H1 (cell line): ENCODE measurements at regions not wholly inside any gene's neighbourhood (a gene's known extent, or its start where the extent isn't known, plus 50 kb on each side); places are given as distances from the start of the nearest gene placed in this dataset.

Experiments used
- CTCF ChIA-PET: fragments of 300-600 bp; sonication (Branson Sonifier 250); formaldehyde crosslinking; loops from one replicate; lab custom pipeline; 2021; ENCODE audit not compliant: partially characterized antibody; lab: Charles Lee
- POLR2A ChIA-PET: fragments of 300-600 bp; sonication (Branson Sonifier 250); formaldehyde crosslinking; loops from one replicate; lab custom pipeline; 2021; ENCODE audit warnings: inconsistent platforms; ENCODE audit not compliant: partially characterized antibody; lab: Charles Lee
- DNase-seq, 2 experiments: peaks; one replicate each; pipeline versions ENCODE4 v3.0.0 to v3.0.0-alpha.2; 2010 to 2022; ENCODE audit warnings: low spot score in 2 of 2, low read depth in 1 of 2, mixed read lengths in 1 of 2
- FAIRE-seq: peaks from 2 replicates; lab custom pipeline; 2011; peaks lifted over from hg19 to GRCh38; lab: Jason Lieb, UNC
- H2AFZ ChIP-seq: 2 replicates; pipeline ENCODE4 v1.8.1; 2012; ENCODE audit warnings: low read length, inconsistent platforms
- H2AK5ac ChIP-seq: 2 replicates; pipeline ENCODE4 v1.6.1; 2013; ENCODE audit warnings: low read depth, low read length
- H2BK120ac ChIP-seq: replicated peaks from 2 replicates; pipeline ENCODE3; 2013; ENCODE audit warnings: low read depth, low read length, inconsistent platforms
- H2BK12ac ChIP-seq: 2 replicates; pipeline ENCODE4 v1.6.1; 2013; ENCODE audit warnings: low read depth, low read length
- H2BK15ac ChIP-seq: 2 replicates; pipeline ENCODE4 v1.6.1; 2013; ENCODE audit warnings: low read length
- H2BK20ac ChIP-seq: 2 replicates; pipeline ENCODE4 v1.6.1; 2013; ENCODE audit warnings: low read length
- H2BK5ac ChIP-seq: 2 replicates; pipeline ENCODE4 v1.6.1; 2013; ENCODE audit warnings: low read depth, low read length
- H3K14ac ChIP-seq: 2 replicates; pipeline ENCODE4 v1.6.1; 2013; ENCODE audit warnings: inconsistent platforms; ENCODE audit not compliant: insufficient read length
- H3K18ac ChIP-seq: 2 replicates; pipeline ENCODE4 v1.6.1; 2013; ENCODE audit warnings: low read length; ENCODE audit errors: extremely low read depth
- H3K23ac ChIP-seq: 2 replicates; pipeline ENCODE4 v1.6.1; 2013; ENCODE audit warnings: inconsistent platforms; ENCODE audit not compliant: insufficient read length
- H3K23me2 ChIP-seq: 2 replicates; pipeline ENCODE4 v1.6.1; 2013; ENCODE audit warnings: low read depth, low read length
- H3K27ac ChIP-seq: 2 replicates; pipeline ENCODE4 v1.6.1; 2011; ENCODE audit warnings: low read depth, low read length, inconsistent platforms
- H3K27me3 ChIP-seq, 4 experiments: replicated peaks in 1 of 4; 1 replicate in 1 of 4; 2 replicates in 3 of 4; pipeline versions ENCODE4 v1.6.1 to v1.8.1; 2011 to 2013; ENCODE audit warnings: low read length in 3 of 4, mild to moderate bottlenecking in 3 of 4, inconsistent platforms in 2 of 4, mixed read lengths in 2 of 4, moderate library complexity in 1 of 4; ENCODE audit not compliant: control insufficient read depth in 3 of 4, insufficient read depth in 3 of 4; ENCODE audit errors: extremely low read depth in 1 of 4
- H3K36me3 ChIP-seq, 4 experiments: 2 replicates each; pipeline versions ENCODE4 v1.6.1 to v1.8.1; 2011 to 2013; ENCODE audit warnings: mild to moderate bottlenecking in 4 of 4, low read length in 3 of 4, moderate library complexity in 2 of 4, control low read depth in 1 of 4, inconsistent platforms in 1 of 4; ENCODE audit not compliant: insufficient read depth in 4 of 4, control insufficient read depth in 2 of 4
- H3K4ac ChIP-seq: replicated peaks from 2 replicates; pipeline ENCODE3; 2013; ENCODE audit warnings: low read length, low read depth, mixed read lengths, inconsistent platforms; ENCODE audit not compliant: insufficient read length
- H3K4me1 ChIP-seq, 4 experiments: replicated peaks in 1 of 4; 1 replicate in 1 of 4; 2 replicates in 3 of 4; pipeline versions ENCODE4 v1.6.1 to v1.8.1; 2011 to 2013; ENCODE audit warnings: low read length in 3 of 4, inconsistent platforms in 2 of 4, mixed read lengths in 1 of 4; ENCODE audit not compliant: insufficient read depth in 4 of 4, control insufficient read depth in 3 of 4
- H3K4me2 ChIP-seq, 2 experiments: 2 replicates each; pipeline versions ENCODE4 v1.6.1 to v1.8.1; 2011 to 2013; ENCODE audit warnings: low read depth in 2 of 2, low read length in 2 of 2, control low read depth in 1 of 2, inconsistent platforms in 1 of 2, mild to moderate bottlenecking in 1 of 2; ENCODE audit not compliant: insufficient read depth in 1 of 2
- H3K4me3 ChIP-seq, 4 experiments: fragments of 200-600, 300-600 bp in 1 of 4; sonication (generic), shearing (Covaris generic), sonication (Bioruptor Twin) in 1 of 4; 2 replicates each; pipeline versions ENCODE4 v1.5.1 to v1.8.1; 2011 to 2016; ENCODE audit warnings: low read length in 4 of 4, low read depth in 3 of 4, control low read depth in 2 of 4, inconsistent platforms in 2 of 4, mild to moderate bottlenecking in 2 of 4, mixed read lengths in 1 of 4, moderate library complexity in 1 of 4; ENCODE audit not compliant: insufficient read depth in 2 of 4; ENCODE audit errors: extremely low read depth in 1 of 4
- H3K56ac ChIP-seq: replicated peaks from 2 replicates; pipeline ENCODE3; 2013; ENCODE audit warnings: low read depth, mild to moderate bottlenecking, mixed read lengths, low read length, inconsistent platforms; ENCODE audit not compliant: insufficient read length
- H3K79me1 ChIP-seq: 2 replicates; pipeline ENCODE4 v1.6.1; 2013; ENCODE audit warnings: low read depth, low read length, control low read depth
- H3K79me2 ChIP-seq, 2 experiments: 2 replicates each; pipeline versions ENCODE4 v1.6.1 to v1.8.1; 2012 to 2013; ENCODE audit warnings: low read length in 2 of 2, mild to moderate bottlenecking in 2 of 2, inconsistent platforms in 1 of 2; ENCODE audit not compliant: insufficient read depth in 2 of 2, control insufficient read depth in 1 of 2
- H3K9ac ChIP-seq, 4 experiments: replicated peaks in 1 of 4; 1 replicate in 1 of 4; 2 replicates in 3 of 4; pipeline versions ENCODE4 v1.6.1 to v1.8.1; 2011 to 2013; ENCODE audit warnings: low read depth in 3 of 4, low read length in 3 of 4, control low read depth in 2 of 4, mild to moderate bottlenecking in 2 of 4, moderate library complexity in 2 of 4, inconsistent platforms in 1 of 4; ENCODE audit errors: extremely low read depth in 1 of 4
- H3K9me3 ChIP-seq, 2 experiments: 2 replicates each; pipeline versions ENCODE4 v1.6.1 to v1.8.1; 2012 to 2013; ENCODE audit warnings: mild to moderate bottlenecking in 2 of 2, moderate library complexity in 2 of 2, control low read depth in 1 of 2, inconsistent platforms in 1 of 2, low read depth in 1 of 2, low read length in 1 of 2, mixed read lengths in 1 of 2; ENCODE audit not compliant: insufficient read depth in 2 of 2
- H4K20me1 ChIP-seq, 2 experiments: replicated peaks in 1 of 2; 2 replicates each; pipeline versions ENCODE3 to v1.8.1; 2011 to 2013; ENCODE audit warnings: inconsistent platforms in 2 of 2, low read length in 2 of 2, mild to moderate bottlenecking in 1 of 2; ENCODE audit not compliant: insufficient read depth in 2 of 2, control insufficient read depth in 1 of 2
- H4K5ac ChIP-seq: 2 replicates; pipeline ENCODE4 v1.6.1; 2013; ENCODE audit warnings: low read length, low read depth, mixed read lengths, inconsistent platforms; ENCODE audit not compliant: insufficient read length
- H4K8ac ChIP-seq: 2 replicates; pipeline ENCODE4 v1.8.0; 2013; ENCODE audit warnings: mild to moderate bottlenecking, moderate library complexity, low read length, inconsistent platforms; ENCODE audit not compliant: insufficient read depth; ENCODE audit errors: extremely low read depth
- H4K91ac ChIP-seq: replicated peaks from 2 replicates; pipeline ENCODE3; 2013; ENCODE audit warnings: low read length, mixed read lengths, inconsistent platforms; ENCODE audit not compliant: insufficient read length
- ASH2L ChIP-seq: fragments of 200-600, 300-600 bp; sonication (generic); IDR thresholded peaks from one replicate; pipeline ENCODE4 v1.7.1; 2017; ENCODE audit warnings: low read length
- BACH1 ChIP-seq: IDR thresholded peaks from 2 replicates; pipeline ENCODE4 v1.6.1; 2012; ENCODE audit warnings: low read length, improper control_type of control experiment
- CHD2 ChIP-seq: IDR thresholded peaks from 2 replicates; pipeline ENCODE4 v1.6.1; 2012; ENCODE audit warnings: low read length, improper control_type of control experiment
- EP300 ChIP-seq, 2 experiments: IDR thresholded peaks; 1 replicate in 1 of 2; 2 replicates in 1 of 2; pipeline ENCODE4 v1.6.1; 2011 to 2012; ENCODE audit warnings: low read depth in 2 of 2, low read length in 2 of 2, mild to moderate bottlenecking in 2 of 2, borderline replicate concordance in 1 of 2, inconsistent platforms in 1 of 2, moderate library complexity in 1 of 2
- GTF2F1 ChIP-seq: IDR thresholded peaks from 2 replicates; pipeline ENCODE4 v1.6.1; 2012; ENCODE audit warnings: low read depth, low read length, improper control_type of control experiment, borderline replicate concordance
- HDAC2 ChIP-seq, 2 experiments: fragments of 300-600 bp in 1 of 2; sonication (generic) in 1 of 2; IDR thresholded peaks; 2 replicates each; pipeline ENCODE4 v1.6.1; 2011 to 2012; ENCODE audit warnings: low read depth in 2 of 2, low read length in 2 of 2, mild to moderate bottlenecking in 2 of 2, moderate library complexity in 2 of 2, borderline replicate concordance in 1 of 2, inconsistent platforms in 1 of 2
- JUN ChIP-seq: IDR thresholded peaks from 2 replicates; pipeline ENCODE4 v1.6.1; 2011; ENCODE audit warnings: low read depth, mild to moderate bottlenecking, improper control_type of control experiment, low read length
- RAD21 ChIP-seq, 2 experiments: IDR thresholded peaks in 1 of 2; conservative IDR thresholded peaks in 1 of 2; 2 replicates each; pipeline ENCODE4 v1.6.1; 2011; ENCODE audit warnings: low read depth in 2 of 2, low read length in 2 of 2, improper control_type of control experiment in 1 of 2, inconsistent platforms in 1 of 2, mild to moderate bottlenecking in 1 of 2, moderate library complexity in 1 of 2
- RFX5 ChIP-seq: IDR thresholded peaks from 2 replicates; pipeline ENCODE4 v1.6.1; 2011; ENCODE audit warnings: low read depth, low read length, improper control_type of control experiment, borderline replicate concordance
- RNF2 ChIP-seq: fragments of 200-900, 300-1000 bp; sonication (generic); IDR thresholded peaks from 2 replicates; pipeline ENCODE4 v1.7.1; 2016; ENCODE audit warnings: borderline replicate concordance, low read depth, mild to moderate bottlenecking, antibody characterized with exemption, low read length; ENCODE audit not compliant: poor library complexity, severe bottlenecking; ENCODE audit errors: missing control alignments
- RXRA ChIP-seq: IDR thresholded peaks from 2 replicates; pipeline ENCODE4 v1.6.1; 2011; ENCODE audit warnings: low read depth, mild to moderate bottlenecking, low read length, moderate library complexity; ENCODE audit not compliant: insufficient read depth
- SIRT6 ChIP-seq: IDR thresholded peaks from one replicate; pipeline ENCODE4 v1.7.1; 2012; ENCODE audit warnings: low read length, inconsistent platforms
- SP1 ChIP-seq: IDR thresholded peaks from 2 replicates; pipeline ENCODE4 v1.6.1; 2011; ENCODE audit warnings: low read depth, low read length
- WGBS, 2 experiments: shearing (Covaris generic) in 1 of 2; methylation state at CpG; one replicate each; pipeline versions ENCODE4 v1.1.6 to v1.1.7; 2013 to 2015; ENCODE audit warnings: low lambda C conversion rate in 2 of 2, mixed read lengths in 2 of 2, inconsistent platforms in 1 of 2, low coverage in 1 of 2, missing lambda C conversion rate in 1 of 2; ENCODE audit not compliant: insufficient replicate concordance in 2 of 2, insufficient coverage in 1 of 2, insufficient read length in 1 of 2; ENCODE audit errors: extremely low coverage in 1 of 2, missing lambda C conversion rate in 1 of 2; 5-methylcytosine and 5-hydroxymethylcytosine counted together
- TF ChIP-seq, protein P1 (sequence below): IDR thresholded peaks from 2 replicates; pipeline ENCODE4 v1.6.1; 2011; ENCODE audit warnings: low read depth, mild to moderate bottlenecking, low read length; ENCODE audit not compliant: insufficient read depth

DNA sequence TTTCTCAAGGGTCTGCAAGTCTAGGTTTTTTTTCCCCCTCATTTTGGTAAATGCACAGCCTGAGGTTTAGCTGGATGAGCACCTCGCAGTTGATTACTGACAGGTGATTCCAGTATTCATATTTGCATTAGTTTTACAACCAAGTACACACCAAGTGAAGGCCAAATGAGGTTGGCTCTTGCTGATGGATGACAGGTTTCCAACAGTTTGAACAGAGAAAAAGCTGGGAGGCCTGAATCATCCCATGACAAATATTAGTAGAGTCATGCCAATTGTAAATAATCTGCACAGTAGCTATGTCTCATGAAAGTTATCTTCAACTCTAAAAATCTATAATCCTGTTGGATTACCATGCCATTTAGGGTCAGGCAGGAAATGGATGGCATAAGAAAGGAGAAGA is 399.8 kb downstream of the HTR7 start:
- FAIRE-seq (no peak), DNase-seq (no peak)
- no peak overlapping the region for H4K5ac ChIP-seq
- H2BK5ac ChIP-seq: no peak overlapping the region
- H3K4me2 ChIP-seq: no peak overlapping the region
- no peak overlapping the region for H4K8ac ChIP-seq
- no peak overlapping the region for H2AFZ ChIP-seq
- no peaks in the 10 kb centered on the region for H4K20me1 ChIP-seq
- H4K91ac ChIP-seq: no peak overlapping the region
- H3K27me3 ChIP-seq: peaks cover 0 to 1% (median 0%) of the 10 kb centered on the region in 4 experiments; a peak in 1 of 7 replicates
- no peak overlapping the region for H2AK5ac ChIP-seq
- H3K23me2 ChIP-seq: no peaks in the 10 kb centered on the region
- no peak overlapping the region for H3K18ac ChIP-seq
- H3K27ac ChIP-seq: no peak overlapping the region
- 82% methylated on average over 1 of the region's 1 CpG; no CpG with 5 or more reads in 1 of the 2 experiments for WGBS, 2 experiments
- no peak overlapping the region for H3K14ac ChIP-seq
- H3K79me1 ChIP-seq: no peaks in the 10 kb centered on the region
- H3K79me2 ChIP-seq: no peaks in the 10 kb centered on the region
- no peak overlapping the region for H2BK15ac ChIP-seq
- CTCF ChIA-PET: interaction anchor here (1.1 kb wide), 1 partner anchor 8 kb away, joined by 3 read pairs; no protein-coding TSS in a partner anchor
- H2BK20ac ChIP-seq: no peak overlapping the region
- no peak overlapping the region for H3K23ac ChIP-seq
- no peak overlapping the region for H2BK12ac ChIP-seq
- H3K56ac ChIP-seq: no peak overlapping the region
- POLR2A ChIA-PET: no interaction called here
- H3K36me3 ChIP-seq: no peaks in the 10 kb centered on the region
- no peaks in the 10 kb centered on the region for H3K9me3 ChIP-seq
- H2BK120ac ChIP-seq: no peak overlapping the region
- H3K9ac ChIP-seq: no peak overlapping the region
- no peak overlapping the region for H3K4me3 ChIP-seq
- H3K4ac ChIP-seq: no peak overlapping the region
- no peaks in the 10 kb centered on the region for H3K4me1 ChIP-seq
- TF ChIP-seq, protein P1, sequence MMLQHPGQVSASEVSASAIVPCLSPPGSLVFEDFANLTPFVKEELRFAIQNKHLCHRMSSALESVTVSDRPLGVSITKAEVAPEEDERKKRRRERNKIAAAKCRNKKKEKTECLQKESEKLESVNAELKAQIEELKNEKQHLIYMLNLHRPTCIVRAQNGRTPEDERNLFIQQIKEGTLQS: no peak
- TF ChIP-seq ASH2L (no peak), HDAC2 (IDR thresholded peaks at IDR 0.05; ENCODE audit: borderline replicate concordance in 1 of 2, low read depth in 2 of 2, low read length in 2 of 2) (no peak), GTF2F1 (no peak), SIRT6 (no peak), RXRA (no peak), RFX5 (no peak), JUN (no peak), BACH1 (no peak), RAD21 (IDR thresholded peaks at IDR 0.05 in 1 of 2, conservative IDR thresholded peaks at IDR 0.05 in 1 of 2; ENCODE audit: low read depth in 2 of 2, low read length in 2 of 2) (no peak), CHD2 (no peak), RNF2 (no peak), EP300 (IDR thresholded peaks at IDR 0.05; ENCODE audit: borderline replicate concordance in 1 of 2, low read depth in 2 of 2, low read length in 2 of 2) (no peak), SP1 (no peak)
